GM19043 (cell line): ENCODE measurements at regions not wholly inside any gene's neighbourhood (a gene's known extent, or its start where the extent isn't known, plus 50 kb on each side); places are given as distances from the start of the nearest gene placed in this dataset.

Source experiments
- ATAC-seq: cut with Tn5 transposase; IDR thresholded peaks from one replicate; pipeline ENCODE4 v1.9.1; 2021; ENCODE audit warnings: low read depth; ENCODE audit not compliant: unreplicated experiment

DNA sequence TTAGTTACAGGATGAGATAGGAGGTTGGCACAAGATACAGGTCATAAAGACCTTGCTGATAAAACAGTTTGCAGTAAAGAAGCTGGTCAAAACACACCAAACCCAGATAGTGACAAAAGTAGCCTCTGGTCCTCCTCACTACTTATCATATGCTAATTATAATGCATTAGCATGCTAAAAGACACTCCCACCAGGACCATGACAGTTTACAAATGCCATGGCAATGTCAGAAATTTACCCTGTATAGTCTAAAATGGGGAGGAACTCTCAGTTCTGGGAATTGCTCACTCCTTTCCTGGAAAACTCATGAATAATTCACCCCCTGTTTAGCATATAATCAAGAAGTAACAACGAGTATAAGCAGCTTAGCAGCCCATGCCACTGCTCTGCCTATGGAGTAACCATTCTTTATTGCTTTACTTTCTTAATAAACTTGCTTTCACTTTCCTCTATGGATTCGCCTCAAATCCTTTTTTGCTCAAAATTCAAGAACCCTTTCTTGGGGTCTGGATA lies 1254.4 kb downstream of the PCDH7 start:
- ATAC-seq = no peak

- ATAC-seq = no peak
Observed at GRCh38 chr4:31979988-31980387, 1259.8 kb downstream of the PCDH7 start.

GRCh38 chr4:31983246-31983645 lies 1263.1 kb downstream of the PCDH7 start:
- no peak for ATAC-seq

DNA sequence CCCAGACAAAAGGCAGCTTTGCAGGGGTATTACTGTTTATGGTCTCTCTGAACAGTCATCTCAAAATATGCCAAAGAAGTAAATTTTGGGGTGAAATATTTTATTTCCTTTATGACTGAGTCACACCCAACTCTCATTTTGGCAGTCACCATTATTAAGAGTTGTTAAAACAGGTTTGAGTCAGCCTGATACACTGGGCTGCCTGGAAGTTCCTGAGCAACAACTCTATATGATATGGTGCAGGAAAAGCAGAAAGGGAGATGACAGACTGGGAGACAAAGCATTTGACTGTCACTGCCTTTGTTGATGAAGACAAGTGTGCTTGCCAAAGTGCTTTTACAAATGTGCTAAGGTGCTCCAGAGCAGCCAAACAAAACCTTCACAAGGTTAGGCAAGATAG lies 1263.5 kb downstream of the PCDH7 start:
- no peak for ATAC-seq

DNA sequence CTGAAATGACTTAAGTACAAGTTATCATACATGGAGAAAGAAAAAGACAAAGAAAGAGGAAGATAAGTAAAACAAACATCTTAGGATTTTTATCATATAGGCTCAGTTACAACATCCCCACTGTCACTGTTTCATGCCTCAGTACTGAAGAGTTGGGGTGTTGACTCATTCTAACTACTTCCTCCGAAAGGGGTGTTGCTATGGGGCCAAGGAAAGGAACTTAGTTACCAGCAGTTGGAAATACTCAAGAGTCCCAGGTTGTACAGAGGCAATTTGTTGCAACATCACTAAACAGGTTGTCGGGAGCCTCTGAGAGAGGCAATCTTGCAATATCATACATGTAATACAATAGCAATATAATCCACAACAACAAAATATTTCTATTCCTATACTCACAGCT lies 1264.7 kb downstream of the PCDH7 start:
- no peak for ATAC-seq

GRCh38 chr4:31995943-31996901 lies 1276.1 kb downstream of the PCDH7 start:
- no peak for ATAC-seq

- ATAC-seq = no peak
Observed at GRCh38 chr4:31998807-31999206, 1278.6 kb downstream of the PCDH7 start.

GRCh38 chr4:31999848-32000247 lies 1279.7 kb downstream of the PCDH7 start:
- no peak for ATAC-seq

GRCh38 chr4:32000846-32001488 lies 1280.8 kb downstream of the PCDH7 start:
- no peak for ATAC-seq

GRCh38 chr4:32002037-32002747 lies 1282.0 kb downstream of the PCDH7 start:
- ATAC-seq = no peak

- no peak for ATAC-seq
Observed at GRCh38 chr4:32003548-32003947, 1283.4 kb downstream of the PCDH7 start.

DNA sequence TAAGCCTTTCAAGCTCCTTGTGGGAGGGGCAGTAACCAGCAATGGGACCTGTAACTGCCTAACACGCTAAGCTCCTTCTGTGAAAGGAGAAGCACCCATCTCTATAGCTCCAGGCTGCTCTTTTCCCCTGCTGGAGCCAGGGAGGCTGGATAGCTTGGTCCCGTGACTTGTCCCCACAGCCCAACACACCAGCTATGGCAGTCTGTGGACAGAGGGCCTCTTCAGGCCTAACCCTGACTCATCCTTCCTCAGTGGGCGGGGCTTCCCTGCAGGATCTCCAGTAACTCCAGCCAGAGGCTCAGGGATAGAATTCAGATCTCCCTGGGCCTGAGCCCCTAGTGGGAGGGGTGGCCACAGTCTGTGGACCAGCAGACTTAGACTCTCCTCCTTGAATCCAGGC lies 1290.1 kb downstream of the PCDH7 start:
- ATAC-seq = no peak

- no peak for ATAC-seq
Observed at GRCh38 chr4:32022071-32022470, 1301.9 kb downstream of the PCDH7 start.

- no peak for ATAC-seq
Observed at GRCh38 chr4:32025851-32026459, 1305.8 kb downstream of the PCDH7 start.

DNA sequence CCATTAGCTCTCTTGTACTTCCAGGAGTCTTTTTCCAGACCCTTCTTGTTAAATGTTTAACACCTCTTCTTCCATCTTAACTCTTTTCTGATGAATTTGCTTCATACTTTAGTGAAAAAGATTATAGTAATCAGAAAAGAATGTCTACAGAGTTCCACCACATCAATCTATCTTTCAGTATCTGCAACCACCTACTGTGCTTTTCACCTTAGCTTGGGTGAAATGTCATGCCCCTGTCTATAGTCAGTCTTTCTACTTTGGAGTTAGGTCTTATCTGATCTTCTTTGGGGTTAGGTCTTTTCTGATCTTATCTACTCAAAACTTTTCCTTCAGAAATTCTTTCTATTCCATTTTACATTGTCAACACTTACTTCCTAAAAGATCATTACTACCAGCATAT lies 1310.2 kb downstream of the PCDH7 start:
- ATAC-seq = no peak

DNA sequence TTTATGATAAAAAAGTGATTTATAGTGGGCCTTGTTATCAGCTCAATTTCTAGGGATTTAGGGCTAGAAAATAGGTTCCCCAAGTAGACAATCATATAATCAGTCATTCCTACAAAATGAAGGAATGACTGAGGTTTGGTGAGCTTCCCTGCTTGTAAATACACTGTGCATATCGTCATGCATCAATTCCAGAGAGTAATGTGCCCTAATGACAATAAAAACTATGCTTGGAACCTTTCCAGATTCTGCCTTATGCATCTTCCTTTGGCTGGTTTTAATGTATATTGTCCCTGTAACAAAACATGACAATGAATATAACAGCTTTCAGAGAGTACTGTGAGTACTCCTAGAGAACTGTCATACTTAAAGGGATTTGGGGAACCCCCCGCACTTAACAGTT lies 1310.9 kb downstream of the PCDH7 start:
- no peak for ATAC-seq

DNA sequence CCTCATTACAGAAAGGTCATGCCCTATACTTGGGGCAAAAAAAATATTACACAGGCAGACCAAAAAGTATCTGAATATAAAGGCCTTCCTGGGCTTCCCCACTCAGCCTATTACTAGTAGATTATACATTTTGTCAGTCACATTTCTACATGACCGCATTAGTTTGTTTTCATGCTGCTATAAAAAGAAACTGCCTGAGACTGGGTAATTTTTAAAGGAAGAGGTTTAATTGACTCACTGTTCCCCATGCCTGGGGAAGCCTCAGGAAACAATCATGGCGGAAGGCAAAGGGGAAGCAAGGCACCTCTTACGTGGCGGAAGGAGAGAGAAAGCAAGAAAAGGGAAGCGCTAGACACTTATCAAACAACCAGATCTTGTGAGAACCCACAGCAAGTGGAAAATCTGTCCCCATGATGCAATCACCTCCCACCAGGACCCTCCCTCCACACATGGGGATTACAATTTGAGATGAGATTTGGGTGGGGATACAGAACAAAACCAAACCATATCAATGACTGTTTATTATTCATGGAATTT lies 1312.0 kb downstream of the PCDH7 start:
- ATAC-seq = no peak

DNA sequence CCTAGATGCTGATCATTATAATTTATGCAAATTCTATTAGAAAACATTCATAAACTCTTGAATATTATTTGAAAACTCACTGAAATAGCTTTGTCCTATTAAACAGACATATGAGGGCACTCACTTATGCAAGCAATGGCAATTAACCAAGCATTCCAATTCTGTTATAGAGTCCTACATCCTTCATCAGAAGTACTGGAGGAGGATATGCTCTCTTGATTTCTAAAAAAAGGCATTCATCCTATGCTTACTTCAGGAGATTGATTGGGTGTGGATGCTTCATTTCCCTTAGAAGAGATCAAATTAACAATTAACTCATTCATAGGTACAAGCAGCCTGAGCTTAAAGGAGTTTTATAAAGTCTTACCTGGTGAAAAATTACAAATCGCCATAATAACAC lies 1317.2 kb downstream of the PCDH7 start:
- no peak for ATAC-seq

DNA sequence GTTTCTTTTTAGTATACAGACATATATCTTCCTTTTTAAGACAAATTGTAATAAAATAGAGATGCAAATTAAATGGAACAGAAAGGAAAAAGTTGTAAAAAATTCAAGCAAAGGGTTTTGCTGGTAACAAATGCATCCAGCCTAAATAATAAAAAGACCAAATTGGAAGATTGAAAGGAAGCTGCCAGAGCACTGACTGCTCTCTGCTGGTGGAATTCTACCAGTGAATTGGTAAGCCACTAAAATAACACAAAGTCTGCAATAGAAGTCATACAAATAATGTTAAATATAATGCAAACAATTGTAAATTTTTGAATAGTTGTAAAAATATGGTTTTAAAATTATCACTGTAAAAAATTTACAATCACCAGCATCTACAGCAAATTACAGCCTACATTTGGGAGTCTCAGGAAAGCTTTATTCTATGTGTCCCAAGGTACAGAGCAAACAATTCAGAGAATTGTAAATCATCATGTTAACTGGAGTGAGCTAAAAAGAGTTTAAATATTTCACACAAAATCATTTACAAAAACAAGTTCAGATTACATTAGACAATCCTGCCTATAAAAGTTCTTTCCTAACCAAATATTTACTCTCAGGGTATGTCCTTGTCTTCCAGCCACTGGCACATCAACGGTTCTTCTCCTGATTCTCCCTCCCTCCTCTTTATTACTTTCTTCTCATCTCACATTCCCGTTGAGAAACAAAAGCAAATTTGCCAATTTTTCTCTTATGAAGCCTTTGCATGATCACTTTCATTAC lies 1322.5 kb downstream of the PCDH7 start:
- ATAC-seq = no peak

GRCh38 chr4:32043248-32043633 lies 1323.1 kb downstream of the PCDH7 start:
- no peak for ATAC-seq
